SK-N-SH (cell line): ENCODE measurements at regions not wholly inside any gene's neighbourhood (a gene's known extent, or its start where the extent isn't known, plus 50 kb on each side); places are given as distances from the start of the nearest gene placed in this dataset.

Source experiments
- CTCF ChIA-PET: fragments of 300-600, 350-600 bp; formaldehyde crosslinking; extraction: SDS; loops from one replicate; lab custom pipeline; 2021; lab: Yijun Ruan, JAX
- POLR2A ChIA-PET: fragments of 350-600 bp; sonication (Branson Sonifier 250); formaldehyde crosslinking; extraction: SDS; loops from one replicate; lab custom pipeline; 2020; ENCODE audit warnings: antibody characterized with exemption, inconsistent platforms; lab: Yijun Ruan, JAX
- DNase-seq: peaks from one replicate; pipeline ENCODE4 v3.0.0; 2012
- H2AFZ ChIP-seq: fragments of 200-600 bp; sonication (generic); 2 replicates; pipeline ENCODE4 v1.8.1; 2016; ENCODE audit warnings: antibody characterized with exemption, mild to moderate bottlenecking, low read depth
- H3F3A ChIP-seq: fragments of 200-600 bp; sonication (generic); replicated peaks from 2 replicates; pipeline ENCODE3; 2016; ENCODE audit warnings: antibody characterized with exemption, mild to moderate bottlenecking; ENCODE audit not compliant: insufficient read depth
- H3K27ac ChIP-seq, 2 experiments: fragments of 200-500 bp in 1 of 2; fragments of 200-600 bp in 1 of 2; sonication (Bioruptor generic) in 1 of 2; sonication (generic), shearing (Covaris generic) in 1 of 2; 2 replicates each; pipeline versions ENCODE4 v1.5.1 to v1.6.1; 2014 to 2016; ENCODE audit warnings: low read depth in 2 of 2, inconsistent platforms in 1 of 2, low read length in 1 of 2, mild to moderate bottlenecking in 1 of 2, mixed read lengths in 1 of 2
- H3K27me3 ChIP-seq: fragments of 200-600 bp; sonication (generic), shearing (Covaris generic); 2 replicates; pipeline ENCODE4 v1.6.1; 2016; ENCODE audit warnings: mixed run types; ENCODE audit not compliant: insufficient read depth
- H3K36me3 ChIP-seq, 2 experiments: fragments of 200-500 bp in 1 of 2; fragments of 200-600 bp in 1 of 2; sonication (Bioruptor generic) in 1 of 2; sonication (generic) in 1 of 2; replicated peaks in 1 of 2; 2 replicates each; pipeline versions ENCODE3 to v1.5.1; 2014 to 2016; ENCODE audit warnings: low read length in 1 of 2, mild to moderate bottlenecking in 1 of 2; ENCODE audit not compliant: insufficient read depth in 2 of 2, control insufficient read depth in 1 of 2
- H3K4me1 ChIP-seq, 2 experiments: fragments of 200-500 bp in 1 of 2; fragments of 200-600 bp in 1 of 2; sonication (Bioruptor generic) in 1 of 2; sonication (generic), shearing (Covaris generic) in 1 of 2; 2 replicates each; pipeline versions ENCODE4 v1.5.1 to v1.6.1; 2014 to 2016; ENCODE audit warnings: low read depth in 1 of 2, low read length in 1 of 2, mixed run types in 1 of 2; ENCODE audit not compliant: insufficient read depth in 2 of 2, control insufficient read depth in 1 of 2
- H3K4me2 ChIP-seq: fragments of 200-600 bp; sonication (generic), shearing (Covaris generic); 2 replicates; pipeline ENCODE4 v1.6.1; 2017; ENCODE audit warnings: mixed run types
- H3K4me3 ChIP-seq, 2 experiments: fragments of 200-500 bp in 1 of 2; fragments of 200-600 bp in 1 of 2; sonication (Bioruptor generic) in 1 of 2; sonication (generic), shearing (Covaris generic) in 1 of 2; 2 replicates each; pipeline versions ENCODE4 v1.5.1 to v1.8.1; 2014 to 2016; ENCODE audit warnings: low read depth in 2 of 2, inconsistent platforms in 1 of 2, low read length in 1 of 2, mild to moderate bottlenecking in 1 of 2, mixed read lengths in 1 of 2, moderate library complexity in 1 of 2
- H3K79me2 ChIP-seq: fragments of 200-600 bp; sonication (generic); 2 replicates; pipeline ENCODE4 v1.8.1; 2017; ENCODE audit warnings: mild to moderate bottlenecking; ENCODE audit not compliant: insufficient read depth
- H3K9ac ChIP-seq: fragments of 200-600 bp; sonication (generic); 2 replicates; pipeline ENCODE4 v1.6.1; 2017; ENCODE audit warnings: mixed run types
- H3K9me2 ChIP-seq: fragments of 200-600 bp; sonication (generic); 2 replicates; pipeline ENCODE4 v1.6.1; 2017; ENCODE audit warnings: mixed run types
- H3K9me3 ChIP-seq: fragments of 200-600 bp; sonication (generic); 2 replicates; pipeline ENCODE4 v1.6.1; 2017; ENCODE audit warnings: mixed run types, mild to moderate bottlenecking, moderate library complexity
- H4K20me1 ChIP-seq: fragments of 200-600 bp; sonication (generic); 2 replicates; pipeline ENCODE4 v1.6.1; 2017; ENCODE audit warnings: mild to moderate bottlenecking, mixed run types; ENCODE audit not compliant: insufficient read depth
- FOSL2 ChIP-seq: IDR thresholded peaks from 2 replicates; pipeline ENCODE4 v1.4.0; 2012; ENCODE audit warnings: low read depth, mild to moderate bottlenecking, moderate library complexity, borderline replicate concordance
- FOXM1 ChIP-seq: IDR thresholded peaks from 2 replicates; pipeline ENCODE4 v1.4.0; 2012; ENCODE audit warnings: low read depth, mild to moderate bottlenecking
- GATA2 ChIP-seq: sonication (generic); formaldehyde crosslinking; IDR thresholded peaks from 2 replicates; pipeline ENCODE4 v1.5.0; 2020; ENCODE audit warnings: mild to moderate bottlenecking, missing genetic modification reagents
- JUND ChIP-seq: IDR thresholded peaks from 2 replicates; pipeline ENCODE4 v1.4.0; 2012
- MEF2A ChIP-seq: IDR thresholded peaks from 2 replicates; pipeline ENCODE4 v1.4.0; 2012; ENCODE audit warnings: low read depth, borderline replicate concordance
- MXI1 ChIP-seq: IDR thresholded peaks from 2 replicates; pipeline ENCODE4 v1.6.1; 2012; ENCODE audit warnings: mild to moderate bottlenecking, low read depth, low read length, improper control_type of control experiment
- NFIC ChIP-seq: IDR thresholded peaks from 2 replicates; pipeline ENCODE4 v1.4.0; 2012; ENCODE audit warnings: borderline replicate concordance
- NRF1 ChIP-seq: IDR thresholded peaks from 2 replicates; pipeline ENCODE4 v1.6.1; 2012; ENCODE audit warnings: low read depth, mild to moderate bottlenecking, low read length
- POLR2AphosphoS5 ChIP-seq: IDR thresholded peaks from 2 replicates; pipeline ENCODE4 v1.6.1; 2012; ENCODE audit warnings: low read depth, low read length
- RCOR1 ChIP-seq: fragments of 150-350 bp; IDR thresholded peaks from 2 replicates; pipeline ENCODE4 v1.6.1; 2017; ENCODE audit warnings: antibody characterized with exemption, low read length
- RFX5 ChIP-seq: IDR thresholded peaks from 2 replicates; pipeline ENCODE4 v1.6.1; 2012; ENCODE audit warnings: mild to moderate bottlenecking, improper control_type of control experiment, low read length
- SMC3 ChIP-seq: IDR thresholded peaks from 2 replicates; pipeline ENCODE4 v1.6.1; 2012; ENCODE audit warnings: low read depth, low read length, improper control_type of control experiment
- TCF12 ChIP-seq: IDR thresholded peaks from 2 replicates; pipeline ENCODE4 v1.4.0; 2012
- YY1 ChIP-seq: IDR thresholded peaks from 2 replicates; pipeline ENCODE4 v1.4.0; 2012; ENCODE audit warnings: low read depth, mild to moderate bottlenecking
- WGBS: methylation state at CpG from one replicate; pipeline ENCODE4 v1.1.6; 2017; ENCODE audit warnings: low lambda C conversion rate; 5-methylcytosine and 5-hydroxymethylcytosine counted together
- TF ChIP-seq, protein P1 (sequence below): IDR thresholded peaks from 2 replicates; pipeline ENCODE4 v1.4.0; 2012; ENCODE audit warnings: low read depth
- TF ChIP-seq, protein P2 (sequence below): IDR thresholded peaks from 2 replicates; pipeline ENCODE4 v1.6.1; 2012; ENCODE audit warnings: mild to moderate bottlenecking, low read depth, low read length, moderate library complexity
- TF ChIP-seq, protein P3 (sequence below): IDR thresholded peaks from 2 replicates; pipeline ENCODE4; 2012

DNA sequence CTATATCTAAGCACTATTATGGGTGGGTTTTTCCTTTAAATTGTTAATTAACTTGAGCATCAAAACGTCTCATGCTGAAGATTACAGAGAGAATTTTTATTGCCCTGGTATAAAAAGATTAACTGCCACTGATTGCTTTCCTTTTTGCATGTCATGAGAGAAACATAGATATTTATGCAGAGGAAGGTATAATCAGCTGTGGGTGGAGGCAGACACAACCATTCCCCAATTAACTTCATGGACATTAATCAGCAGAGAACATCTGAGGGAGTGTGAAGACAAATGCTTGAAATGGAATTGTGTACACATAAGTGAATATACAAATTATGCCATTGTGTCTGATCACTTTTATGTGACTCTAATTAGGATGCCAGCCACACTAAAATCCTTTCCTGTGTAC, 115.2 kb upstream of the CPHXL start:
- 0% methylated on average over 1 of the region's 1 CpG for WGBS
- Histone ChIP-seq H3K4me1 (no peaks in the 10 kb centered on the region), H3K36me3 (no peaks in the 10 kb centered on the region), H3K9me3 (no peaks in the 10 kb centered on the region), H2AFZ (no peak overlapping the region), H3K27ac (no peak overlapping the region), H3K4me2 (no peak overlapping the region), H3K9ac (no peak overlapping the region), H3F3A (no peaks in the 10 kb centered on the region), H3K4me3 (no peak overlapping the region), H3K79me2 (no peaks in the 10 kb centered on the region; the same call in 1 of the 2 replicates), H4K20me1 (no peaks in the 10 kb centered on the region), H3K9me2 (no peaks in the 10 kb centered on the region), H3K27me3 (no peaks in the 10 kb centered on the region)
- POLR2A ChIA-PET: no interaction called here
- CTCF ChIA-PET: interaction anchor here (0.6 kb wide), 1 partner anchor 10 kb away, joined by 3 read pairs; no protein-coding TSS in a partner anchor
- no peak for DNase-seq
- TF ChIP-seq TCF12 (no peak), MEF2A (no peak), YY1 (no peak), GATA2 (CRISPR knock-in tag) (no peak), JUND (no peak), FOXM1 (no peak), FOSL2 (no peak), MXI1 (no peak)

DNA sequence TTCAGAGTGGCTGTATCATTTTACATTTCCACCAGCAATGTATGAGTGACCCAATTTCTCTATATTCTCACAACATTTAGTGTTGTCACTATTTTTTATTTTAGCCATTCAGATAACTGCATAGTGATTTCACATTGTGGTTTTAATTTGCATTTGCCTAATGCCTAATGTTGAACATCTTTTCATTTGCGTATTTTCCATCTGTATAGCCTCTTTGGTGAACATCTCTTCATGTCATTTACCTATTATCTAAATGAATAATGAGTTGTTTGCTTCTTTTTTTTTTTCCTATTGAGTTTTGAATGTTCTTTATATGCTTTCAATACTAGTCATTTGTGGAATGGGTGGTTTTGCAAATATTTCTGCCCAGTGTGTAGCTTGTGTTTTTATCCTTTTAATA, 120.9 kb upstream of the CPHXL start:
- no peak for DNase-seq
- TF ChIP-seq NFIC (no peak), POLR2AphosphoS5 (no peak), MEF2A (no peak), NRF1 (no peak), SMC3 (no peak), RFX5 (no peak), RCOR1 (no peak), JUND (no peak)
- TF ChIP-seq, protein P1, sequence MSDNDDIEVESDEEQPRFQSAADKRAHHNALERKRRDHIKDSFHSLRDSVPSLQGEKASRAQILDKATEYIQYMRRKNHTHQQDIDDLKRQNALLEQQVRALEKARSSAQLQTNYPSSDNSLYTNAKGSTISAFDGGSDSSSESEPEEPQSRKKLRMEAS: no peak
- TF ChIP-seq, protein P2, sequence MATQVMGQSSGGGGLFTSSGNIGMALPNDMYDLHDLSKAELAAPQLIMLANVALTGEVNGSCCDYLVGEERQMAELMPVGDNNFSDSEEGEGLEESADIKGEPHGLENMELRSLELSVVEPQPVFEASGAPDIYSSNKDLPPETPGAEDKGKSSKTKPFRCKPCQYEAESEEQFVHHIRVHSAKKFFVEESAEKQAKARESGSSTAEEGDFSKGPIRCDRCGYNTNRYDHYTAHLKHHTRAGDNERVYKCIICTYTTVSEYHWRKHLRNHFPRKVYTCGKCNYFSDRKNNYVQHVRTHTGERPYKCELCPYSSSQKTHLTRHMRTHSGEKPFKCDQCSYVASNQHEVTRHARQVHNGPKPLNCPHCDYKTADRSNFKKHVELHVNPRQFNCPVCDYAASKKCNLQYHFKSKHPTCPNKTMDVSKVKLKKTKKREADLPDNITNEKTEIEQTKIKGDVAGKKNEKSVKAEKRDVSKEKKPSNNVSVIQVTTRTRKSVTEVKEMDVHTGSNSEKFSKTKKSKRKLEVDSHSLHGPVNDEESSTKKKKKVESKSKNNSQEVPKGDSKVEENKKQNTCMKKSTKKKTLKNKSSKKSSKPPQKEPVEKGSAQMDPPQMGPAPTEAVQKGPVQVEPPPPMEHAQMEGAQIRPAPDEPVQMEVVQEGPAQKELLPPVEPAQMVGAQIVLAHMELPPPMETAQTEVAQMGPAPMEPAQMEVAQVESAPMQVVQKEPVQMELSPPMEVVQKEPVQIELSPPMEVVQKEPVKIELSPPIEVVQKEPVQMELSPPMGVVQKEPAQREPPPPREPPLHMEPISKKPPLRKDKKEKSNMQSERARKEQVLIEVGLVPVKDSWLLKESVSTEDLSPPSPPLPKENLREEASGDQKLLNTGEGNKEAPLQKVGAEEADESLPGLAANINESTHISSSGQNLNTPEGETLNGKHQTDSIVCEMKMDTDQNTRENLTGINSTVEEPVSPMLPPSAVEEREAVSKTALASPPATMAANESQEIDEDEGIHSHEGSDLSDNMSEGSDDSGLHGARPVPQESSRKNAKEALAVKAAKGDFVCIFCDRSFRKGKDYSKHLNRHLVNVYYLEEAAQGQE: no peak
- TF ChIP-seq, protein P3, sequence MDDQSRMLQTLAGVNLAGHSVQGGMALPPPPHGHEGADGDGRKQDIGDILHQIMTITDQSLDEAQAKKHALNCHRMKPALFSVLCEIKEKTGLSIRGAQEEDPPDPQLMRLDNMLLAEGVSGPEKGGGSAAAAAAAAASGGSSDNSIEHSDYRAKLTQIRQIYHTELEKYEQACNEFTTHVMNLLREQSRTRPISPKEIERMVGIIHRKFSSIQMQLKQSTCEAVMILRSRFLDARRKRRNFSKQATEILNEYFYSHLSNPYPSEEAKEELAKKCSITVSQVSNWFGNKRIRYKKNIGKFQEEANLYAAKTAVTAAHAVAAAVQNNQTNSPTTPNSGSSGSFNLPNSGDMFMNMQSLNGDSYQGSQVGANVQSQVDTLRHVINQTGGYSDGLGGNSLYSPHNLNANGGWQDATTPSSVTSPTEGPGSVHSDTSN: no peak
- TF ChIP-seq, all 33 proteins: peak for 0
- POLR2A ChIA-PET: no interaction called here
- H3K4me3 ChIP-seq: no peak overlapping the region
- H3K79me2 ChIP-seq: no peaks in the 10 kb centered on the region
- no peaks in the 10 kb centered on the region for H3K4me1 ChIP-seq
- H3K4me2 ChIP-seq: no peak overlapping the region
- H3K9me3 ChIP-seq: no peaks in the 10 kb centered on the region
- H3K9ac ChIP-seq: no peak overlapping the region
- WGBS: 14% methylated on average over 1 of the region's 1 CpG
- no peak overlapping the region for H2AFZ ChIP-seq
- no peaks in the 10 kb centered on the region for H3F3A ChIP-seq
- no peaks in the 10 kb centered on the region for H4K20me1 ChIP-seq
- H3K27ac ChIP-seq: no peak overlapping the region
- CTCF ChIA-PET: no interaction called here
- no peaks in the 10 kb centered on the region for H3K9me2 ChIP-seq
- no peaks in the 10 kb centered on the region for H3K27me3 ChIP-seq
- H3K36me3 ChIP-seq: no peaks in the 10 kb centered on the region
